ENCODE measurements at regions not wholly inside any gene's neighbourhood (a gene's known extent, or its start where the extent isn't known, plus 50 kb on each side); places are given as distances from the start of the nearest gene placed in this dataset.

DNA sequence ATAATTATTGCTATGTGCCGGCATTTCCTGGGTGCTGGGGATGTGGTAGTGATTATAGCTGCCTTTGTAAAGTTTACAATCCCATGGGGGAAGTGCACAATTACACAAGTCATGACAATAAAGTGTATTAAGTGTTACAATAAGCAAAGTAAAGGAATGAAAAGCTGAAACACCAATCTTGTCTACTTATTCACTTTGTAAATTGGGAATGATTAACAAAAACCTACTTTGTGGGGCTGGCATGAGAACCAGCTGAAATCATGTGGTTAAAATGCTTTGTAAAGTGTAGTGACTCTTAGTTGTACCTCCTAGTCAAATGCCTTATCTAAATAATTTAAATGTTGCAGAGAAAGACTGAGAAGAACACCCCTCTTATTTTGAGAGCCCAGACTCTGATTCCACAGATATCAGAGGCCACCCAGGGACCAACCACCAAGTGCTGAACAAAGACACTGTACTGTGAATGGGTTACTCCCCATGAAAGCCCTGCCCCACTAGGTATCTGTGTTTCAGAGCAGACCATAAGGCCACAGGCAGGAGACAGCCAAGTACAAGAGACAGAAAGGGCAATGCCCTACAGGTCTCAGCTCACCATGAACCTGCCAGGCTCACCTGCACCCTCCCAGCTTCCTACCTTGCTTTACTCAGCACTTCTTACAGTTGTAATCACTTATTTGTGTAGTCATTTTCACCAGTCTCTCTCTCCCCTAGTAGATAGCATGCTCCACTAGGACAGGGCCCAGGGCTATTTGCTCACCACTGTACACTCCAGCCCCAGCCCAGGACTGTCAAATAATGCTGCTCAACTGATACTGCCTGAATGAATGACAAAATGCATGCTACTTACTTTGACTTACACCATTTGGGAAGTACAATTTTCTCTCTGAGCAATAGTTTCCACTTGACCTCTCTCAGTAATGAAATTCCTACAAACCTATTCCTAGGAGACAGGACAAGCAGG lies 101.6 kb upstream of the APC start:
- POLR2A ChIA-PET: no interaction called here
- CTCF ChIA-PET: interaction anchor here (0.7 to 2.0 kb wide), 2 partner anchors 45 to 85 kb away, joined by 3 to 4 read pairs; no protein-coding TSS in a partner anchor
- peaks cover 4% of the 10 kb centered on the region for H3K27me3 Mint-ChIP-seq
- intact Hi-C loops (cut with micrococcal nuclease): no loop called here
- DNase-seq (no peak), ATAC-seq (no peak)
- no peak overlapping the region for H3K4me3 Mint-ChIP-seq
- H3K4me1 Mint-ChIP-seq (ENCODE audit: low read depth): no peaks in the 10 kb centered on the region
- no peaks in the 10 kb centered on the region for H3K9me3 Mint-ChIP-seq
- H3K27ac Mint-ChIP-seq: no peak overlapping the region
- H3K36me3 Mint-ChIP-seq (ENCODE audit: low read depth): no peaks in the 10 kb centered on the region
- TF ChIP-seq, protein P1, sequence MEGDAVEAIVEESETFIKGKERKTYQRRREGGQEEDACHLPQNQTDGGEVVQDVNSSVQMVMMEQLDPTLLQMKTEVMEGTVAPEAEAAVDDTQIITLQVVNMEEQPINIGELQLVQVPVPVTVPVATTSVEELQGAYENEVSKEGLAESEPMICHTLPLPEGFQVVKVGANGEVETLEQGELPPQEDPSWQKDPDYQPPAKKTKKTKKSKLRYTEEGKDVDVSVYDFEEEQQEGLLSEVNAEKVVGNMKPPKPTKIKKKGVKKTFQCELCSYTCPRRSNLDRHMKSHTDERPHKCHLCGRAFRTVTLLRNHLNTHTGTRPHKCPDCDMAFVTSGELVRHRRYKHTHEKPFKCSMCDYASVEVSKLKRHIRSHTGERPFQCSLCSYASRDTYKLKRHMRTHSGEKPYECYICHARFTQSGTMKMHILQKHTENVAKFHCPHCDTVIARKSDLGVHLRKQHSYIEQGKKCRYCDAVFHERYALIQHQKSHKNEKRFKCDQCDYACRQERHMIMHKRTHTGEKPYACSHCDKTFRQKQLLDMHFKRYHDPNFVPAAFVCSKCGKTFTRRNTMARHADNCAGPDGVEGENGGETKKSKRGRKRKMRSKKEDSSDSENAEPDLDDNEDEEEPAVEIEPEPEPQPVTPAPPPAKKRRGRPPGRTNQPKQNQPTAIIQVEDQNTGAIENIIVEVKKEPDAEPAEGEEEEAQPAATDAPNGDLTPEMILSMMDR (IDR thresholded peaks at IDR 0.05): no peak

DNA sequence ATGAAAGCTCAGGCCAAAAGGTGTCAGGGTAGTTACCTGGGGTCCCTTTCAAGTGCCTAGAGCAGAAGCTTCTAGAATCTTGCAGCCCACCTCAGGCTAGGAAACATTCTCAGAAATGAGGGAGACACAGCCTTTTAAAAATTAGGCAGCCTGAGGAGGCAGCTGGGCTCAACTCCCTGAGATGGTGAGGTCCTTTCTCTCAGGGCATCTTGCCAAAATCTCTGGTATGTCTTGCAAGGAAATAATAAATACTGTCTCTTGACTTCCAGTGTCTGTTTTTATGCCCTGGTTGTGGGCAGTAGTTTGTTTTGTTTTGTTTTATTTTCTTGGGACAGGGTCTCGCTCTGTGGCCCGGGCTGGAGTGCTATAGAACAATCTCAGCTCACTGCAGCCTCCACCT lies 100.9 kb upstream of the APC start:
- CTCF ChIA-PET: interaction anchor here (2.0 kb wide), 1 partner anchor 86 kb away, joined by 4 read pairs; no protein-coding TSS in a partner anchor

DNA sequence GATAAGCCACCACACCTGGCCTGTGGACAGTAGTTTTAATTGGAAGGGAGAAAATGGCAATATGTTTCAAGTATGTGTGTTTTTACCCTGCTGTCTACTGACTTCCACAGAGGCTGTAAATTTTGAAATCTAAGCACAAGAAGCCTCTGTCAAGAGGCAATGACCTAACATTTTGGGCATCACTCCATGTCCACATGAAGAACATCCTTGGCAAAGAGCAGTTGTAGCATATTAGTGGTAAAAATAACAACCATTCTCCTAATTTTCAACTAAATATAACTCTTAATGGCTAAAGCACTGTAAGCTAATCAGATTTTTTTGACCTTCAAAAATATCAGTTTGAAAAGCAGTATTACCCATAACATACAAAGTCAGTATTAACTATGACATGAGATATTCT lies 100.3 kb upstream of the APC start:
- no peaks in the 10 kb centered on the region for H3K36me3 Mint-ChIP-seq (ENCODE audit: low read depth)
- intact Hi-C loops (cut with micrococcal nuclease): no loop called here
- H3K4me1 Mint-ChIP-seq (ENCODE audit: low read depth): no peaks in the 10 kb centered on the region
- no peak overlapping the region for H3K27ac Mint-ChIP-seq
- TF ChIP-seq, protein P1 (IDR thresholded peaks at IDR 0.05): no peak
- POLR2A ChIA-PET: no interaction called here
- CTCF ChIA-PET: no interaction called here
- peaks cover 1% of the 10 kb centered on the region for H3K27me3 Mint-ChIP-seq
- H3K4me3 Mint-ChIP-seq: no peak overlapping the region
- DNase-seq: no peak
- no peak for ATAC-seq
- no peaks in the 10 kb centered on the region for H3K9me3 Mint-ChIP-seq

More for the DNA sequence above, 100.9 kb upstream of the APC start:
- no peak overlapping the region for H3K27ac Mint-ChIP-seq
- H3K36me3 Mint-ChIP-seq (ENCODE audit: low read depth): no peaks in the 10 kb centered on the region
- intact Hi-C loops (cut with micrococcal nuclease): no loop called here
- peaks cover 1% of the 10 kb centered on the region for H3K27me3 Mint-ChIP-seq
- H3K9me3 Mint-ChIP-seq: no peaks in the 10 kb centered on the region
- DNase-seq (no peak), ATAC-seq (no peak)
- no peak overlapping the region for H3K4me3 Mint-ChIP-seq
- no peaks in the 10 kb centered on the region for H3K4me1 Mint-ChIP-seq (ENCODE audit: low read depth)
- TF ChIP-seq, protein P1 (IDR thresholded peaks at IDR 0.05): no peak
- POLR2A ChIA-PET: no interaction called here

DNA sequence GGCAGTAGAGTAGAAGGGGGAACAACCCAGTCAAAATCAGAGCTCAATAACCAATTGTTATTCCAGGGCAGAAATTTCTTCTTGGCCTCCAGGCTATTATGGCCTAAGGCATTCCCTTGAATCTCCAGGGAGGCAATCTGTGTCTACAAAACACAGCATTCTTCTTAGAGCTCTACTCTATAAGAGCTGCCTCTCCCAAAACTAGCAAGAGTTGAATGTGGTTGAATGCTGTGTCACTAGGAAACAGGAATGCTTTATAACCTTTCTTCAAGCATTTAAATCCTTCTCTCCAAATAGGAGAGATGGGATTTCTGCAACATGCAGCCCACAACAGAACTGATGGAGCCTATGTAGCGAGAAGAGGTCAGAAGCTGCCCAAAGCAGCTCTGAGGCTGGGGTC lies 97.1 kb upstream of the APC start:
- no peak overlapping the region for H3K27ac Mint-ChIP-seq
- intact Hi-C loops (cut with micrococcal nuclease): no loop called here
- TF ChIP-seq, protein P1 (IDR thresholded peaks at IDR 0.05): no peak
- H3K4me3 Mint-ChIP-seq: no peak overlapping the region
- ChIA-PET POLR2A (no interaction called here), CTCF (no interaction called here)
- ATAC-seq (no peak), DNase-seq (no peak)
- no peaks in the 10 kb centered on the region for H3K27me3 Mint-ChIP-seq
- no peaks in the 10 kb centered on the region for H3K9me3 Mint-ChIP-seq
- no peaks in the 10 kb centered on the region for H3K4me1 Mint-ChIP-seq (ENCODE audit: low read depth)
- H3K36me3 Mint-ChIP-seq (ENCODE audit: low read depth): no peaks in the 10 kb centered on the region

DNA sequence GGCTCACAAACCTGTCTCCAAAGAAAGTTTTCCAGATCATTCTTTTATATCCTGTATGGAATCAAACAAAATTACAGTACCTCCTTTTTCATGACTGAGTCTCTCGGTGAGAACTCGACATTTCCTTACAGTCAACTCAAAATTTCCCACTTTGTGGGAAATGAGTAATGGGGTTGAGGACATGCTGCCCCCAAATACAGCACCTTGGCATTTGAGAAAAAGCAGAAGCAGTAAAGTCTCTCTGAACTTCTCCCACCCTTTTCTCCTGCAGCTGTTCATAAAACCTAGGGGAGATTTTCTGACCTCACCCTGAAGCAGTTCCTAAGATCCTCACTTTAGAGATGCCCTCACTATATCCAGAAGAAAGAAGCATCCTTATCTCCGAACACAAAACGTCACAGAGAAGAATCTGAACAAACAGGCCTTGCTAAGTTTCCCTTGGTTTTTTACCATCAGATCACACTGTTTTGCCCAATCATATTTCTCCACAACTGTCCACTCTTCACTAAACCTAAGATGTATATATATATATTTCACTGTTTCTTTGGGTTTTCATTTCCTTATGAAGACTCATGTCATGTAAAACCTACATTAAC lies 96.1 kb upstream of the APC start:
- no peaks in the 10 kb centered on the region for H3K36me3 Mint-ChIP-seq (ENCODE audit: low read depth)
- TF ChIP-seq, protein P1 (IDR thresholded peaks at IDR 0.05): no peak
- no peak overlapping the region for H3K27ac Mint-ChIP-seq
- ChIA-PET CTCF (no interaction called here), POLR2A (no interaction called here)
- H3K4me3 Mint-ChIP-seq: no peak overlapping the region
- intact Hi-C loops (cut with micrococcal nuclease): no loop called here
- H3K4me1 Mint-ChIP-seq (ENCODE audit: low read depth): no peaks in the 10 kb centered on the region
- DNase-seq (no peak), ATAC-seq (no peak)
- no peaks in the 10 kb centered on the region for H3K27me3 Mint-ChIP-seq
- no peaks in the 10 kb centered on the region for H3K9me3 Mint-ChIP-seq
